Type B pancreatic cell (in vitro differentiated cells): ENCODE measurements at regions not wholly inside any gene's neighbourhood (a gene's known extent, or its start where the extent isn't known, plus 50 kb on each side); places are given as distances from the start of the nearest gene placed in this dataset.

Experiments used
- DNase-seq: peaks from one replicate; pipeline ENCODE4 v3.0.0; 2021; ENCODE audit warnings: mixed read lengths; ENCODE audit not compliant: unreplicated experiment; ENCODE audit errors: extremely low spot score
- H3K27ac Mint-ChIP-seq: 2 replicates; pipeline ENCODE4 v1.8.0; 2021; ENCODE audit warnings: mild to moderate bottlenecking, mixed read lengths
- H3K27me3 Mint-ChIP-seq: 2 replicates; pipeline ENCODE4 v1.8.0; 2021; ENCODE audit warnings: mixed read lengths
- H3K36me3 Mint-ChIP-seq: 2 replicates; pipeline ENCODE4 v1.8.0; 2021; ENCODE audit warnings: mixed read lengths
- H3K4me1 Mint-ChIP-seq: one replicate; pipeline ENCODE4 v1.8.0; 2021; ENCODE audit warnings: mixed read lengths; ENCODE audit not compliant: unreplicated experiment
- H3K4me3 Mint-ChIP-seq: 2 replicates; pipeline ENCODE4 v1.8.0; 2021; ENCODE audit warnings: mild to moderate bottlenecking, mixed read lengths
- H3K9me3 Mint-ChIP-seq: 2 replicates; pipeline ENCODE4 v1.8.0; 2021; ENCODE audit warnings: mixed read lengths
- CTCF ChIP-seq: fragments of 200-600 bp; sonication (generic); conservative IDR thresholded peaks from 2 replicates; pipeline ENCODE4 v1.5.0; 2021; ENCODE audit warnings: antibody characterized with exemption, mild to moderate bottlenecking

DNA sequence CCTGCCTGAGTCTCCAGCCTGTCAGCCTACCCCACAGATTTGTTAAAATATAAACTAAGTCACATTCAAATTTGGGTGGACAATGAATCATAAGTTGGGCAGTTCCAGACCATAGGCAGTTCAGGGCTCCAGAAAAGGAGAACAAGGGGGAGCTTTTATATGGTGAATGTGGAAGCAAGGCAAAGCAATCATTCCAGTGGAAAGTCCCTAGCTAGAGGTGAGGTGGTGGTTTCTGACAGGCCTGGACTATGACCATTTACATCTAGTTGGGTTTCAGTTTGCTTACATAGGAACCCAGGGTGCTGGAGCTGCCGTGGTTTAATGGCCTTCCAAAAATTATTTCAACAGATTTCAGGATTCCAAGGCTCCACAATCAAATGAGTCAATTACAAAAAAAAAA, 207.3 kb downstream of the AEBP2 start:
- peaks cover 8% of the 10 kb centered on the region for H3K4me1 Mint-ChIP-seq

GRCh38 chr12:19647806-19648556, 208.7 kb downstream of the AEBP2 start:
- H3K9me3 Mint-ChIP-seq: peaks cover 5% of the 10 kb centered on the region
- peaks cover 4% of the 10 kb centered on the region for H3K27me3 Mint-ChIP-seq
- peaks cover 14% of the 10 kb centered on the region for H3K36me3 Mint-ChIP-seq
- peaks cover 8% of the 10 kb centered on the region for H3K4me1 Mint-ChIP-seq
- TF ChIP-seq CTCF: no peak
- no peak for DNase-seq
- H3K27ac Mint-ChIP-seq: no peak overlapping the region
- H3K4me3 Mint-ChIP-seq: no peak overlapping the region

More for the DNA sequence above, 207.3 kb downstream of the AEBP2 start:
- no peak for TF ChIP-seq CTCF
- Mint-ChIP-seq H3K4me3 (no peak overlapping the region), H3K36me3 (peaks cover 18% of the 10 kb centered on the region), H3K27ac (no peak overlapping the region), H3K9me3 (peaks cover 5% of the 10 kb centered on the region), H3K27me3 (peaks cover 4% of the 10 kb centered on the region)
- DNase-seq: no peak

- peaks cover 3% of the 10 kb centered on the region for H3K27me3 Mint-ChIP-seq
- TF ChIP-seq CTCF: no peak
- peaks cover 16% of the 10 kb centered on the region for H3K36me3 Mint-ChIP-seq
- no peak overlapping the region for H3K4me3 Mint-ChIP-seq
- H3K27ac Mint-ChIP-seq: no peak overlapping the region
- H3K4me1 Mint-ChIP-seq: peaks cover 6% of the 10 kb centered on the region
- peaks cover 5% of the 10 kb centered on the region for H3K9me3 Mint-ChIP-seq
- DNase-seq: no peak
Observed at GRCh38 chr12:19648591-19648990, 209.3 kb downstream of the AEBP2 start.

DNA sequence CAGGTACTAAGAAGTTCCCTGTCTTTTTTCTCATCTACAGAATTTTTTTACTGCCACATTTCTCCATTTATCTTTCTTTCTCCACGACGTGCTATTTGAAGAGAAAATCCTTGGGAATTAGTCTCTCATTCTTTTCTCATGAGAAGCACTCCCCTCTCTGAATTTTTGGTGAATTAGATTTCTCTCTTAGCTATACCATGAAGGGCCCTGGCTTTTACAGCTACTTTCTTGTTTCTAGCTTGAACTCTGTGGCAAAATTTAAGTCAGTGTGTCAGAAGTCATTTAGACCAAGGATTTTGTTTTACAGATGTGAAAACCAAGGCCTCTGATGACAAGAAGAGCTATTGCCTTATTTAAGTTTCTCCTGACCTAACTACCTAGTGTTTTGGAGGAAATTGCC, 213.1 kb downstream of the AEBP2 start:
- H3K27me3 Mint-ChIP-seq: no peaks in the 10 kb centered on the region
- DNase-seq: no peak
- H3K4me3 Mint-ChIP-seq: no peak overlapping the region
- TF ChIP-seq CTCF: no peak
- H3K36me3 Mint-ChIP-seq: peaks cover 13% of the 10 kb centered on the region
- peaks cover 11% of the 10 kb centered on the region for H3K9me3 Mint-ChIP-seq
- H3K4me1 Mint-ChIP-seq: peaks cover 3% of the 10 kb centered on the region
- no peak overlapping the region for H3K27ac Mint-ChIP-seq

GRCh38 chr12:19654650-19655376, 215.5 kb downstream of the AEBP2 start:
- Mint-ChIP-seq H3K27me3 (no peaks in the 10 kb centered on the region), H3K4me3 (no peak overlapping the region)

More at GRCh38 chr12:19654650-19655376, 215.5 kb downstream of the AEBP2 start:
- no peak for DNase-seq
- Mint-ChIP-seq H3K27ac (no peak overlapping the region), H3K9me3 (peaks cover 11% of the 10 kb centered on the region), H3K4me1 (no peaks in the 10 kb centered on the region), H3K36me3 (peaks cover 8% of the 10 kb centered on the region)
- no peak for TF ChIP-seq CTCF
